SIG-M5 treated with dmso at 0.1 percent for 504 hours (cell line): ENCODE measurements at regions not wholly inside any gene's neighbourhood (a gene's known extent, or its start where the extent isn't known, plus 50 kb on each side); places are given as distances from the start of the nearest gene placed in this dataset.

Experiments used
- DNase-seq: peaks from one replicate; lab custom pipeline; 2025; ENCODE audit not compliant: unreplicated experiment; lab: John Stamatoyannopoulos, UW

DNA sequence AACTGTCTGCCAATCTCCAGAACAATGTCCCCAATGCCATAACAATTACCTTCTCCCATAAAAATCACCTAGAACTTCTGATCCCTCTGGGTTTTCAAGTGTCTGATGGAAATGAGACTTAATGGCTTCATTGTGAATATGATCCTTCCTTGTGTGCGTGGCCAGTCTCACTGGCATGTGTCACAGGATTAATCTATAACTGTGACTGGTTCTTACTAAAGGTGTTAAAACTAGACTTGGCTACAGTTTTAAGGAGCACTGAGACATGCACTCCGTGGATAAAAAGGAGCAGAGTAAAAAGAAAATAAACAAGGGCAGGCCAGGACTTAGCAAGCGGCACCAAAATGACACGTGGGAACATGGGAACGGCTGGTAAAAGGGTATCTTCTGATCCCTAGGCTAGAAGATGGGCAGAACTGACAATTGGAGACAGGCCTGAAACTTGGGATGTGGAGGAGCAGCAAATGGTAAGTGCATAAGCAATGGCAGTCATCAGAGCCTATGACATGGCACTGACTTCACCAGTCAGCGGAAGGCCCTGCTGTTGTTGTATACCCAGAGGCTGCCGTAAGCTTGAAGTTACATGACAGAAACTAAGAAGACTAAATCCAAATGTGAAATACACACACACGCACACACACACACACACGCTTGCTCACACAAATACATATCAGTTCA, 256.6 kb upstream of the NOCT start:
- DNase-seq: no peak

DNA sequence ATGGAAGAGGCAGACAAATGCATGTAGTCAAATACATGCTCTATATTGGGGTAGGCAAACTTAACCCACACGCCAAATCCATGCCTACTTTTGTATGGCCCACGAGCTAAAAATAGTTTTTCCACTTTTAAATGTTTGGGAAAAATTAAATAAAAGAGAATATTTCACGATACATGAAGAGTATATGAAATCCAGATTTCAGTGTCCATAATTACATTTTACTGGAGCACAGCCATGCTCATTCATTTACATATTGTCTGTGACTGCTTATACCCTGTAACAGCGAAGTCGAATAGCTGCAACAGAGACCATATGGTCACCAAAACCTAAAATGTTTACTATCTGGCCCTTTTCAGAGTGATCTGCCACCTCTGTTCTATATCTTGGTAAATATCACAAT, 257.4 kb upstream of the NOCT start:
- DNase-seq: no peak

DNA sequence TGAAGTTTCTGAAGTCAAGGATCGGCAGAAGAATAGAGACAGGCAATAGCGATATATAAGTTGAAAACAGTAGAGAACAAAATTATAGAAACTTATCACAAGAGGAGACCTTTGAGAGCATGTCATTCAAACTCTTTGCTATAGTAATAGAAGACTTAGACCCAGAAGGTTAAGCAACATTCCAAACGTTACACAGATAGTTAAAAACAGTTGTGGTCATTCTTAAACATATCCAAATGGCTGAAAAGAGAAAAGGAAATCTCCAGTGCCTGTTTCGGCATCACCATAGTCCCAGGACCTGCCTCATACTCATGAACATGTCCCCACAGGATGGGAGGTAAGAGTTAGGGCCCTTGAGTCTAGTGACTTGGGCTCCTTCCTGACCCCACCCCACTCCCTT, 258.1 kb upstream of the NOCT start:
- no peak for DNase-seq

DNA sequence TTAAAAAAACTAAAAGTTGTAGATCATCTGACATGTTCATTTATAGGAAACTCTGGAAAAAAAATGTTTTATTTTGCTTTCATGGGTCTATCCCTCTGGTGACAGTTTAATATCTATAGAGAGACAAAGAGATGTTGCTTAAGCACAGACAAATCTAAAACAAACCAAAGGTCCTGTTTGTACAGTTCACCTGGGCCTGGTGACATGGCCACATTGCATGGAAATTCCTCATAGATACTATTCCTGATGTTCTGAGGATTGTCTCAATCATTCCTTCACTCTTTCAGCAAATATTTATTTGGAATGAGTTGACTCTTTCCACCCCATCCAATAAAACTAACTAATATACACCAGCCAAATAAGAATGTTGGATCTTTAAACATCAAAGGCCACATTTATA, 259.1 kb upstream of the NOCT start:
- DNase-seq: no peak

DNA sequence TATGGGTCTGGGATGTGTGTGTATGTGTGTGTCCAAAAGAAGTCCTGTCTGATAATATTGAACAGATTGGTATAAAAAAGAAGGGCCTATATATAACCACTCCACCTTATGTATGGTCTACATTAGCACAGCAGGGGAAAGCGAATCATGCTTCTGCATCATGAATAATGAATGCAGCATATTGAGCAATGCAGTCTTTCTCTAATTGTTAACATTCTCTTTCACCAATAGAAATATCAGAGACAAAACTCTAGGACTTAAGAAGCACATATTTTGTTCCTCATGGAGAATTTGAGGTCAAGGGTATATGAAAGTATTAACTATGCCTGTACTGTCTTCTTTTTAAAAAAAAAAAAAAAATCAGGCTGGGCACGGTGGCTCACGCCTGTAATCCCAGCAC, 264.3 kb upstream of the NOCT start:
- no peak for DNase-seq

DNA sequence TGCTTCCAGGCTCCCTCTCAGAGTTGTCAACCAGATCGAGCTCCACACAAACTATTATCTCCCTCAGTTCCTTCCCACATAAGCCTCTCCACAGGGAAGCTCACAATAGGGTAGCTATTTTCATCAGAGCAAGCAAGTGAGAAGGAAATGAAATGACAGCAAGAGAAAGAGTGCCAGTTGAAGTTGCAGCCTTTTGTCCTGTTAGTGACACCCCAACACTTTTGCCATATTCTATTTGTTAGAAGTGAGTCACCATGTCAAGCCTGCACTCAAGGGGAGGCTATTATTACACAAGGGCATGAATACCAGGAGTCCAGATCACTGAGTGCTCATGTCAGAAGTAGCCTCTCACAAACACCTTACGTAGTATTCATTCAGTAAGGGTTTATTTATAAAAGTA, 266.3 kb upstream of the NOCT start:
- DNase-seq: no peak

DNA sequence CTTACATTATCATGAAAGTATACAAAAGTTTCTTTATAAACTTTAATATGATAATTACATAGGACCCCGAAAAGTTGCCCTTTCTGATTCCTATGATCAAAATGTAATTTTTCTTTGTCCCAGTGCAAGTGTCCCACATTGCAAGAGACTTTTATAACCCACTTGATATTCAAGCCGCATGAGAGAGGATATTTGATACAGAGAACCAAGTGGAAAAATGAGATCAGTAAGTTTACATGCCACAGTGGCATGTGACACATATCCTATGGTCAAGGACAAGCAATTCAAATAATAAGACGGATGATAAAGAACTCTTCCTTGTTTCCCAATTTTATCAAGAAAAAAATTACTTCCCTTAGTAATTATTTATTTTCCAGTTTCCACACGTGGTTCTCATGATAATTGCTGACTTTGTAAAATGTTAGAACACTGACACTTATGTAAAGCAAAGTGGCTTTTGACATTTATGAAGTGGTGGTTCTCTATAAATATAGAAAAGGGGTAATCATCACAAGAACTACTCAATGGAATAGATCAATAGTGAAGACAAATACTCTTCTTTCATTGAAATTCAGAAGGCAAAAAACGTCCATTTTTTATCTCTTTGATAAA, 273.7 kb upstream of the NOCT start:
- DNase-seq: no peak

DNA sequence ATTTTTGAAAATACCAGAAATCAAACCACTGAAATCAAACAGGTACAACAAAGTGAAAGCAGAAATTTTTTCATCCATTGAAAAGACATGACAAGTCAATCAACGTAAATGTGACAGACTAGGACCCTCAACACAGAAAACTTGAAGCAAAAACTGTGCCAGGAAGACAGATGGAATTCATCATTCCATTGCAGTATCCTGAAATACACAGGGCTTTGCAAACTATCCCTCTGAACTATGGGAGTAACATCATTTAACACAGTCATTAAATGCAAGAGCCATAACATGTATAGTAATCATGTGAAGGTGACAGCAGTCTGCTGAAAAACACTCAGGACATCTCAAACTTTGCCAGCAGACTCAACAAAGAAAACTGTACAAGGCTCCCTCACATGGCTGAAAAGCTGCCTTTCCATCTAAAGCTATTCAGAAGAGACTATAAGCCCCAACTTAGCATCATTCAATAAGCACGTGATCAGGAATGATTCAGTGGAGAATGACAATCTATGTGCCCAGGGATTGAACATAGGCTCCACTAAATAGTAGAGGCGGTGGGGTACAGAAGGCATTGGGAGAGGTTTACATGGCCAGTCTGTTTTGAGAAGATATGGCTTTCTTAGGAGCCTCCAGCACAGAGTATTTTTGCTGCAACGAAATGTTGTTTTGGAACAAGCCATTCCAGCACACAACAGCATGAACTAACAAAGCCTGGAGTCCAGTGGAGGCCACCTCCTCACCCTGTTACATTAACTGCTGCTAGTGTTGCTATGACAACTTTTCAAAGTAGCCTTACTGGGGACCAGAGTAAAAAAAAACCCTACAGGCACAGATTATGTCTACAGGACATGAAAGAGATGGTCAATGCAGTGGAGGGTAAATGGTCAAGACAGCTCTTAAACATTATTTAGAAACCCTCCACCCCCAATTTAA, 274.5 kb upstream of the NOCT start:
- DNase-seq: no peak

DNA sequence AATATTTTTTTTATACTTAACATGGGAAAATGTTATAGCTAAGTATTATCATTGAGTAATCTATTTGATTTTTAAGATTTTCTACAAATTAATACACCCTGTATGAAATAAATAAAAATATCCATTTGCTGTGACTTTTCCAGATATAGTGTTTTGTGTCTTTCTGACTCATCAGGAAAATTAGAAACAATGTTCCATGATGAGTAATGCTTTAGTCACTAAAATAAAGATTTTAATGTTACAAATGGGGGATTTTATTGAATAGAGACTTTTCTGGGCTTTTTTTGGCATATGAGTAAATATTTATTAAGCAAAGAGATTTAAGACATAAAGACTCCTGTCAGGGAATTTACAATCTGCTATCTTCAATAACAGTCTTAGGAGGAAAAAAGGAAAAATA, 279.2 kb upstream of the NOCT start:
- no peak for DNase-seq

DNA sequence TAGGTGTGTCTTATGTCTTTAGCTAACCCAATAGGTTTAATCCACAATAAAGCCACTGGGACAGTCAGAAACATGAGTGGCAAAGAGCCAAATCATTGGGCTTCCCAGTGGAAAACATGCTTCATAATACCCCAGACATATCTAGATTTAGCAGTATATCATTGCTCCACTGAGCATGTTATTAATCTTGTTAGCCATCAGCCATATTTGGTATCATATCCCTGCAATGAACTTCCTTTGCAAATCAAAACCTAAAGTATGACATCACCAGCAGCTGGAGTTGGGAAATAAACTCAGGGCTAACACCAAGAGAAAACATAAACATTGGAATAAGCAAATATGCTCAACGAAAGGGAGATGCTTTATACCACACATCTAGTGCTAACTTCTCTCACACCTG, 280.8 kb upstream of the NOCT start:
- DNase-seq: no peak

DNA sequence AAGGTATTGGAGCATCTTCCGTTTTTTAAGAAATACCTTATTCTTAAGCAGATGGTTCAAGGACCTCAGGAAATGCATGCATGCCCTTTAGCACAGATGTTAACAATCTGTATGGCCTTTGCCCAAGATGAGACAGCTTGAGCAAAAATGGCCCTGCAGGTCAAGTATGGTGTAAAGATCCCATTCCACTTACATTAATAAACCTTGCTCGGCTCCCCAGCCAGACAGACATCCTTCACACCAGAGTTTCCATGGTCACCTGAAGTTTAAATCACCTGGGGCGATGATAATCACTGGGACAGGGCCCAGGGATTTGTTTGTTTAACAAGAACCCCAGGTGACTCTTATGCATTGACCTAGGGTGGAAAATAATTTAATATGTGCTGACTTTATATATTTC, 287.0 kb upstream of the NOCT start:
- no peak for DNase-seq

DNA sequence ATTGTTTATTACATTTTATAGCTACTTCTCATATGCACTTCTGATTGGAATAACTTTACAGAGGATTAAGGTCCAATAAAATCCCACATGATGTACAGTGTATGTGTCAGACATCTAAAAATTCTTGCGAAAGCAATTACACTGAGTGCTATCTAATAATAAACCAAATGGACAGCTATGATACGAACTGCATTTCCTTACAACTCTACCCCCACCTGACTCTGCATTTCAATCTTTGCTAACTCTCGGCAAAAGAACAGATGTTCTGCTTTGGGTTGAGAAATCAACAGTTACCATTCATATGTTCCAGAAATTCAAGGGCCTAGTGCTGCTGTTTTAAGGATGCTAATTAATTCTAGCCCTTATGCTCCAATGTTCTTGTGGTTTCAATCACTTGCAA, 287.9 kb upstream of the NOCT start:
- no peak for DNase-seq

DNA sequence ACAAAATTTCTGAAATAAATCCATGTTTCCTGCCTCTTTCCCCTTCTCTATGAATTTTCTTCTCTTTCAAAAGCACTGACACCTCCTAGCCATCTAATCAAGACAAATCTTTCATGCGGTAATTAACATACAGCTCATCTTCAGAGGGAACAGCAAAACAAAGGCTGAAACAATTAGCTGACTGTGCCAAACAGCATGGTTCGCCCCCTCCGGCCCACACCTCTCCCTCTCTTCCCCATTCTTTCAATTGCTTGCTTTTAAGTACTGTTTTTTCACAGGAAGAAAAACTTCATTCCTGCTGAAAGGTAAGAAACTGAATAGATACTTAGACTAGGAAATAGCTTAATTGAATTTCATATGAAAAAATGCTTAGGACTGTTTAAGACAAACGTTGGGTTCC, 291.1 kb upstream of the NOCT start:
- DNase-seq: no peak

DNA sequence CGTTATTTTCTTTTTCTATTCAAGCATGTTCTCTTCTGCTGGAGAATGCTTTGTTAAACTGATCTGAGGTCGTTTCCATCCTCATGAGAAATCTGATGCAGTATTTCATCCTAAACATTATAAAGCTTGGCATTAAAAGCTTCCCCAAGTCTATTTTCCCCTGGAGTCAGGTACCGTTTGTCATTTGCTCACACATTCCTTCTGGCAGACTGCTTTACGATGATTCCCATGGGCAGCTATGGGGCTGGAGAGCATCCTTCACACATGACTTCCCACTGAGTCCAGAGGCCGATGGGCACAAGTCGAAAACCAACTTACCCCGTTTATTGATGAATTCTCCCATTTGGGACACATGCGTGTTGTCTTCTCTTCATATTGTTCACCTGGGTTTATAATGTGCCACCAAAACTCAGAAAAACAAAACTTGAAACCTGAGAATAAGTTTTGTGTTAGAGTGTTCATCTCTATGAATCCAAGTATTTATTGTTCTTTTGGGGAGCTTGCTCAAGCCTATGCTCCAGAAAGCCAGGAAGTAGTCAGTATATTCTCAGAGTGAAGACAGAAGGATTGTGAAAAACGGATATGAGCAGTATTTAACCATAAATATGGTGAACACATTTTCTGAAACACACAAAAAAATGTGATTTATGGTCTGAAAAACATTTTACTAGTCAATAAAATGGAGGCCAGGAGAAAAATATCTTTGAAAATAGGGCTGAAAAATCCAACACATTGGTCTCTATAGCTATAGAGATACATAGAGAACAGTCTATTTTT, 298.8 kb upstream of the NOCT start:
- no peak for DNase-seq

DNA sequence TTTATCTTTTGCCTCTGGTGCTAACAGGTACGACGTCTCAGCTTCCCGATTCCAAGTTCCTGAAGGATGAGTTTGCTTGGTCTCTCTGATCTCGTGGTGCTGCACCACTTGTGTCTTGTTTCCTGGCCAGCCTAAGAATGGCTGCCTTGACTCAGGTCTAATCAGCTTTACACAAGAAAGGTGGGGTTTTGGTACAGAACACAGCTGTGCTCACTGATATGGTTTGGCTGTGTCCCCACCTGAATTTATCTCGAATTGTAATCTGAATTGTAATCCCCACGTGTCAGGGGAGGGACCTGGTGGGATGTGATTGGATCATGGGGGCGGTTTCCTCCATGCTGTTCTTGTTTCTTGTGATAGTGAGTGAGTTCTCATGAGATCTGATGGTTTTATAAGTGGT, 305.3 kb upstream of the NOCT start:
- DNase-seq: no peak

DNA sequence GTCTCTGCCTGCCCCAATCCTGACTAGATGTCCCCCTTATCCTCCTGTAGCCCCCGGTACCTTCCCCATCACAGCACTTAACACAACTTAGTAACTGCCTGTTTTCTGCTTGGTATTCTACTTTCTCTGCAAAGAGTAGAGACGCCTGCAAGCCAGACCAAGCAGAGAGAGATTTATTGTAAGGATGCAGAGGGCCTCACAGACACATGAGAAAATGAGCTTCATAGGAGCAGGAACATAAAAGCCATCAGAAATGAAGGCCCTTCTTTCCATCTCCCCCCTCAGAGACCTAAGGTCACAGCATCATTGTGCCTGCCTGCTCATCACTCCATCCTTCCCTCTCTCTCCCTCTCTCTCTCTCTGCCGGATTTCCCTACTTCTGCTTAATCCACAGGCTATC, 305.7 kb upstream of the NOCT start:
- no peak for DNase-seq

DNA sequence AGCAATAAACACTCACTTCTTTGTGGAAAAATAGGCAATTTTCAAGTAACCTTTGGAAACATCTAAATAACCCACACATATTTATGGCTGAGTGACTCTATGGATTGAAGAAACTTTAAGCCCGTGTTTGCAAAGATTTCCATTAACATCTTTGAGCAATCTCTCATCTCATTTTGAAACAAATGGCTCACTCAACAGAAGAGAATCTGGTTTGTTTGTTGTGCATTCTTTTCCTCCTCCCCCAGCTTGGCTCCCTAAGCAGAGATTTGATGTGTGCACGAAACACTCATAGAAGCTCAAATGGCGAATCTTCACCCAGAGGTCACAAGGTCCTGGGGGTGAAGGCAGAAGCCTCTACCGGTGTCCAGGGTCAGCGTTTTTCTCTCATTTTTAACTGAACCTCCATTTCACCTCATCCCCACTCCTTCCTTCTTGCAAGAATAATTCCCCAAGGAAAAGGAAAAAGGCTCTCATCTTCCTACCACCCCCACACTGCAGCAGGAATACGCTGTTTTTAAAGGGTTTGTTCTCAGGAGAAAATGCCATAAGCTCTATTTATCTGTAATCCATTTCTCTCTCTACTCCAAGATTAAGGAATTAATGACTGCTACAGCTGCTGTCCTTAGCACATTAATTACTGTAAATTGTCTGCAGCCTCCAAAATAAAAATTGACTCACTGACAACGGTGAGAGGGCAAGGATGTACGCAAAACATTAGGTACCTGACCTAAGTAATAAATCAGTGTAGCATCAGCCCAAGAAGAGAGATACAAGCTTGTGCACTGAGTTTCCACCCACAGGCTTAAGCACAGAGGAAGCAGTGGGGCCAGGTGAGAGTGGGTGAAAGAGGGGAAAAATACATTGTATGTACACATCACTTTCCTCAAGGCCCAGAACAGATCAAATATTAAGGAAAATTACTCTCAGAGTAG, 307.6 kb upstream of the NOCT start:
- no peak for DNase-seq

DNA sequence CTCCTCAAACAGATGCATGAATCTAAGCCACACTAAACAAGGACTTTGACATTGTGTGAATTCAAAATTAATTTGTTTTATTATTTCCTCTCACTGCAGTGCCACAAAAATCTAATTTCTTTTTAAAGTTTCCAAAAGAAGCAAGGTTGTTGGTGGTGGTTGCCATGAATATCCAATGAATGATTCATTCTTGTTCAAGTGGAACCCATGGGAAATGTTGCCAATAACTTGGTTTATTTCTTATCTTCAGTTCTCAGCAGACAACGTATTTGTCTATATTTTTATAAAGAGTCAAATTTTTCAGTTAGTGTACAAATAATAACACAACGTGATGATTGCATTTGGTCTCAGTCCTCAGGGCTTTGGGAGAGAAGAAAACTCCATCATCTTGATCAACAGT, 309.4 kb upstream of the NOCT start:
- no peak for DNase-seq

DNA sequence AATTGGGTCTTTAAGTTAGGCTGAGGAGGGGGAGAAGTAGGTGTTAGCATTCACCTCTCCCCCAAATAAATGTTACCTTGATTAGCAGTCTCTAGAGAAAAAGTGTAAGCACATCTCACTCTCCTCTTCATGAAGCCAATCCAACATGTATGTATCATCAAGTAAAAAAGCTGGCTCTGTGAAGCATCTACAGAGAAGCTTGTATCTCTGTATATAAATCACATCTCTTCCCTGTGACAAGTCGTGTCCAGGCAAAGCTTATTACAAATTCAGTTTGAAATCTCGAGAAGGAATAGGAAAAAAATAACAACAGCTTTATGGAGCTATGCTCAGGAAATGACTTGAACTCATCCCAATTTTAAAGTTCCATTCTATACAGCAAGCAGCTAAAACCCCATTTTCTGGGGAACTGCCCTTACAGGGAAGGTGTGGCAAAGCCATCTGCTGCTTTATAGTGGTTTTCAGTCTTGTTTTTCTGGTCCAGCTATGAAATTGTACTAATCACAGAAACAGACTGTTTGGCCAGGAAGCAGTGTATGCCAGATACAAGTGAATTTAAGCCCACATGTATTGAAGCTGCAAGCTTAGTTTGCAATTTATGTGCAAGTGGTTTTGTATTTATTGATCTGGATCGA, 313.3 kb upstream of the NOCT start:
- DNase-seq: no peak

DNA sequence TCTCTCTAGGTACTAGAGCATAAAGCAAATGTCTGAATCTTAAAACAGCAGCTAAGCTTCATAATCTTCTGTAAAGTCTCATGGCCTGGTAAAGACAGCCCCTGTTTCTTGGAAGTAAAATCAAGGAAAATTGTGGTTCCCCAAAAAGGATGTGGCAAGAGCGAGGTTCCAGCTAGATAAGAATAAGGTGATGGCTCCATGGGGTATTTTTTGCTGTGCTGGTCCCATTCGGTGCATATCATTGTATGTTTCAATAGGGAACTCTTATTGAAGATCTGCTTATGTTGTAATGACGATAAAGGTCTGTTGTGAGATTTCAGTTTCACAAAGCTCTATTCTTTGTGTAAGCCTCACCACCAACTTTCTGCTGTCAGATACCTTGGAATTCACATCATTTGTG, 316.9 kb upstream of the NOCT start:
- no peak for DNase-seq
